Inflammatory macrophage (primary cell): ENCODE measurements at regions not wholly inside any gene's neighbourhood (a gene's known extent, or its start where the extent isn't known, plus 50 kb on each side); places are given as distances from the start of the nearest gene placed in this dataset.
"Not testable (repeated sequence)": the region's sequence is repeated elsewhere in the genome, so short reads cannot be mapped to it uniquely, and the experiment has no call there.

Experiments
- DNase-seq, 2 donors: peaks; one replicate each; pipeline ENCODE4 v3.0.0-alpha.2; 2020 to 2022

- no peak for DNase-seq
These were observed 530.6 kb upstream of the B3GAT1 start for GRCh38 chr11:134942681-134943080.

- not testable (repeated sequence) for DNase-seq
These were observed 530.0 kb upstream of the B3GAT1 start for GRCh38 chr11:134941936-134942600.

GRCh38 chr11:134941326-134941725, 529.3 kb upstream of the B3GAT1 start:
- no peak for DNase-seq

- DNase-seq, result no peak
These were observed 528.5 kb upstream of the B3GAT1 start for GRCh38 chr11:134940441-134941126.

- DNase-seq, result peak in 1 of 2 donors; percentile 2
These were observed 527.9 kb upstream of the B3GAT1 start for GRCh38 chr11:134939905-134940304.

- no peak for DNase-seq
These were observed 527.0 kb upstream of the B3GAT1 start for GRCh38 chr11:134939031-134939430.

GRCh38 chr11:134938212-134938611, 526.2 kb upstream of the B3GAT1 start:
- DNase-seq, result no peak

GRCh38 chr11:134937193-134937592, 525.2 kb upstream of the B3GAT1 start:
- DNase-seq, result not testable (repeated sequence)

- DNase-seq, result no peak
These were observed 520.7 kb upstream of the B3GAT1 start for GRCh38 chr11:134932761-134933160.

- DNase-seq, result no peak
These were observed 513.4 kb upstream of the B3GAT1 start for GRCh38 chr11:134925432-134925831.

- DNase-seq, result no peak
These were observed 511.4 kb upstream of the B3GAT1 start for GRCh38 chr11:134923441-134923840.

GRCh38 chr11:134921938-134922337, 509.9 kb upstream of the B3GAT1 start:
- DNase-seq, result no peak

GRCh38 chr11:134920851-134921608, 509.0 kb upstream of the B3GAT1 start:
- DNase-seq, result no peak

- DNase-seq, result no peak
These were observed 504.6 kb upstream of the B3GAT1 start for GRCh38 chr11:134916421-134917213.

- no peak for DNase-seq
These were observed 503.8 kb upstream of the B3GAT1 start for GRCh38 chr11:134915881-134916280.

GRCh38 chr11:134915212-134915611, 503.2 kb upstream of the B3GAT1 start:
- DNase-seq, result no peak

- no peak for DNase-seq
These were observed 502.1 kb upstream of the B3GAT1 start for GRCh38 chr11:134913999-134914590.

GRCh38 chr11:134913391-134913790, 501.3 kb upstream of the B3GAT1 start:
- DNase-seq, result no peak

- no peak for DNase-seq
These were observed 499.6 kb upstream of the B3GAT1 start for GRCh38 chr11:134911514-134912180.

GRCh38 chr11:134908583-134908982, 496.5 kb upstream of the B3GAT1 start:
- DNase-seq, result no peak

GRCh38 chr11:134907636-134908035, 495.6 kb upstream of the B3GAT1 start:
- no peak for DNase-seq
